ENCODE measurements at regions not wholly inside any gene's neighbourhood (a gene's known extent, or its start where the extent isn't known, plus 50 kb on each side); places are given as distances from the start of the nearest gene placed in this dataset.
"Not testable (repeated sequence)": the region's sequence is repeated elsewhere in the genome, so short reads cannot be mapped to it uniquely, and the experiment has no call there.

DNA sequence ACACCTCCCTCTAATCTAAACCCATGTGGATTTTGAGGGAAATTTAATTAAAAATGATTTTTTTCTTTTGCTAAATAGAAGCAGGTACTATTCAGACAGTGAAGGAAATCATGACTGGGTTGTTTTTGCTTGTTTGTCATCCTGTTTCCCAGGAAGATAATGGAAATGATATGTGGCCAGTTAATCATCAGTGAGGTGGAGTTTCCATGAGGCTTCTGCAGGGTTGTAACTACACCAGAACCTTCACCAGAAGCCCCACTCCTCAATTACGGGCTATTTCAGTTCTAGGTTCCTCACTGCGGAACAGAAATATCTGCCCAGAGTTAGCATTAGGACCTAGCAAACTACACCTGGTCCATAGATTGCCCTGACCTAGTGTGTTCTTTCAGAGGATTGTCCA, 394.0 kb downstream of the DLEU7 start:
- DNase-seq (ENCODE audit: low read depth, low spot score) = no peak

DNA sequence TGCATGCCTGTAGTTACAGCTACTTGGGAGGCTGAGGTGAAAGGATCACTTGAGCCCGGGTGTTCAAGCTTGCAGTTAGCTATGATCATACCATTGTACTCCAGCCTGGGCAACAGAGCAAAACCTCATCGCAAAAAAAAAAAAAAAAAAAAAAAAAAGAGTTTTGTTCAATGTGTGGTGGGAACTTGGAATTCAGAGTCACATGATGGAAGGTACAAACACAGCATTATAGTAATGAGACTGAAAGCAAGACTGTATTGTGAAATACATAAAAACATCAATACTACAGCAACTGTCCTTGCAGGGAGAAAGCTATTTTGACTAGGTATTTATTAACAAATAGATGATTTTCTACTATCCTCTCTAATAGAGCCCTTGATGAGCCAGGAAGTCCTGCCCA, 393.2 kb downstream of the DLEU7 start:
- no peak for DNase-seq (ENCODE audit: low read depth, low spot score)

DNA sequence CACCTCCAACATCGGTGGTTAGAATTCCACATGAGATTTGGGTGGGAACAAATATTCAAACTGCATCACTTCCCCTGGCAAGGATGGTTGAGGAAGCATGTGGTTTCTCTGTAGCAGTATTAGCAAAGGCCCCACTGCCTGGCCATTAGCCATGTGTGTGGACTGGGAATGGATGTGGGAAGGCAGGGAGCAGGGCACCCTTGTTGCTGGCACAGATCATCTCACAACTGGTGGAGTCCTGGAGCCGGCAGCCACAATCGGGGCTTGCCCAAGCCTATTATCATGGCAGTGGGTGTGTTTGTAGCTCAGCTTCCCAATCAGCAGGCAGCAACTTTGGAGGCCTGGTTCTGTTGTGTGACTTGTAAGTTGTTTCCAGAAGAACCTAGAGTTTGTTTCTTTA, 391.9 kb downstream of the DLEU7 start:
- no peak for DNase-seq (ENCODE audit: low read depth, low spot score)

DNA sequence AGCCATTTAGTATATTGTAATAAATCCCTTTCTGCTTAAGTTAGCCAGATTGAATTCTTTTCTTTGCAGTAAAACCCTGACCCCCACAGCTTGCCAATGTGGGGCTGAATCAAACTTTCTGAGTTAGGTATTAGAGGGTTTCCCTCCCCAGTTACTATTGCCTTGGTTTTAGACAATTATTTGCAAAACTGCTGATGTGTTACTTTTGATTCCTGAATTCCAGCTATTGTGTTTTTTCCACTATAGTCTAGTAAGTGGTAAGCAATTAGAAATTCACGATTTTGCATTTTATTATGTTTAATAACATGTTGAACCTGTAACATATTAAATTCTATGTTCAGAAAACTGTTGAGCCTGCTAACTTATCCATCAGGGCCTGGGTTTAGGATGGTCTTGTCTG, 391.5 kb downstream of the DLEU7 start:
- DNase-seq (ENCODE audit: low read depth, low spot score) = no peak

GRCh38 chr13:50452756-50453155, 390.7 kb downstream of the DLEU7 start:
- no peak for DNase-seq (ENCODE audit: low read depth, low spot score)

- DNase-seq (ENCODE audit: low read depth, low spot score) = no peak
These were observed 390.3 kb downstream of the DLEU7 start for GRCh38 chr13:50453188-50453587.

GRCh38 chr13:50456111-50456510, 387.4 kb downstream of the DLEU7 start:
- no peak for DNase-seq (ENCODE audit: low read depth, low spot score)

DNA sequence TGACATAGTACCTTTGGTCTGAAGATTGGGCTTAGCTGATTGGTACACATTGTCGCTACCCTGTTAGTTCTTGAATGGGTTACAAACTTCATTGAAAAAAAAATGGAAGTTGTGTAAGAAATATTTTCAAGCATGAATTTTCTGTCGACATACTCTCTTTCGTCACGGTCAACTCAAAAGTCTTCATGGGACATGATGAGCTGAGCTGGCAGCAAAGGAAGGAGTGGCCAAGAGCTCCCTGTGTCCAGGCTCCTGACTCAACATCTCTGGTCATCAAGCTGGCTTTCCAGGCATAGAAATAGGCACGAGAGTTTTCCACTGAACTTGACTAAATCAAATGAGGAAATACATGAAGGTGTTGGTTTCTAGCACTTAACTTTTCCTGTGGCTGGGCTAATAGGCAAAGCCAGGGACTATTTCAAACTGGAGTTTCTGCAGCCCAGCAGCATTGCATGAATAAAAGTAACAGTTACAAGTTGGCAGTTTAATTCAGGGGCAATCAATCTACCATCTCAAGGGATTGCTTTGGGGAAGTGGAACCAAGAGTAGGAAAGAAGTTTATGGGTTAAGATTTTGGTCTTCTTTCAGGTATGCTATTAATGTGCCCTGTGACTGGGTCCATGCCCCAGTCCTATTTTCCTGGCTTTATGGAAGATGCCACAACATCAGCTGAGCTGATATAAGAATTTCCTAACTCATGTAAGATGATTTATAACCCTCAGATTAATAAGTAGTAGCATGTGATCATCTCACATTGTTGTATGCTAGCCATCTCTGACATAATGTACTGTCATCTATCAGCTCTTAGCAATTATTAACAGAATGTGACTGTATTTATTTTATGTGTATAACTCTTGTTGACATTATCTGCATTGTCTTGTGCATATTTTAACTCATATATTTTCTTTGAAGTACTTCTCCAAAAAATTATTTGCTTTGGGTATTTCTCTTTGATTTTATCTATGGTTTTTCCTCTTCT, 385.8 kb downstream of the DLEU7 start:
- no peak for DNase-seq (ENCODE audit: low read depth, low spot score)

DNA sequence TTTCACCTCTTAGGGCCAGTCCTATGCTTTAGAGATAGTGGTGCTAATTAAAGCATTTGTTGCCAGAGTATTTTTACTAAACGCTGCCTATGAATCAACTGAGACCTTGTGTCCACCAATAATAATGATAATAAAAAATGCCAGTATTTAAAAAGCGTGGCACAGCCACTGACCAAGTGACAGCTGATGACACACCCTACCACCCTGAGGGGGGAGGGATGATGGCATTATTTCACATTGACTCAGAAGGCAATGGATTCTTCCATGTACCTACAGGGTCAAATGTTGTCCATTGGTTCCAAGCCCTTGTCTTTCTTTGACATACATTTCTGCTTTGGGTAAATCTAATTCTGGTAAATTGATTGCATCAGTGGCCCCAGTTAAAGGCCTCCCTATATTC, 384.4 kb downstream of the DLEU7 start:
- no peak for DNase-seq (ENCODE audit: low read depth, low spot score)

- DNase-seq (ENCODE audit: low read depth, low spot score) = no peak
These were observed 383.8 kb downstream of the DLEU7 start for GRCh38 chr13:50459658-50460057.

DNA sequence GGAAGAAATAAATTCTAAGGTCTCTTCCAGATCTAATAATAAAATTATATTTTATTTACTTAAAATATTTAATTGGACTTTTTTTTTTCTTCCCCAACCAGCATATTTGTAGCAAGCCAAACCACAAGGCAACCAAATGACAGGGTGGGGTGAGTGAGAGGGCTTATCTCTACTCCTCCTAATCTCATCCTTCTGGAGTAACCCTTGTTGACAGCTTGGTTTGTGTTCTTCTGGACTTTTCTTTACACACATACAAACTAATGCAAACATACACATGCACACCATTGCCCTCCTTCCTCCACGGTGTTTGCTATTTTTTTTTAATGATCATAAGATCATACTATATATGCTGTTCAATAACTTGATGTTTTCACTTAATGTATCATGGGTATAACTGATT, 383.1 kb downstream of the DLEU7 start:
- DNase-seq (ENCODE audit: low read depth, low spot score) = no peak

- DNase-seq (ENCODE audit: low read depth, low spot score) = no peak
These were observed 382.3 kb downstream of the DLEU7 start for GRCh38 chr13:50461189-50461588.

DNA sequence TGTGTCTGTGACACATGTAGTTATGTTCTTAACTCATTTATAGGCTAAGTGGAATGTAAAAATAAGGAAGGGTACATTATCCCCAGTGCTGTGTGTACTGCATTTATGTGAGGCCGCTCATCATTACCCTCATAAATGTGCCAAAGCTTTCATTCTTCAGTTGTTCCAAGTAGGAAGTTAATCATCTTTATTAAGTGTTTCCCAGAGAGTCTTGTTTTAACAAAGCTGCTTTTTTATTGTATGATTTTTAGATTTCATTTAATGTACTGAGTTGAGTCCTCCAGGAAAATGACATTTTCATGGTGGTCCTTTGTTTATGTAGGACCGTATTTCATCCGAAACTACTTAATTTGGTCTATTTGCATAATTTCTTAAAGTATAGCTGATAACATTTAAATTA, 379.8 kb downstream of the DLEU7 start:
- no peak for DNase-seq (ENCODE audit: low read depth, low spot score)

GRCh38 chr13:50464349-50465251, 378.9 kb downstream of the DLEU7 start:
- DNase-seq (ENCODE audit: low read depth, low spot score) = no peak

DNA sequence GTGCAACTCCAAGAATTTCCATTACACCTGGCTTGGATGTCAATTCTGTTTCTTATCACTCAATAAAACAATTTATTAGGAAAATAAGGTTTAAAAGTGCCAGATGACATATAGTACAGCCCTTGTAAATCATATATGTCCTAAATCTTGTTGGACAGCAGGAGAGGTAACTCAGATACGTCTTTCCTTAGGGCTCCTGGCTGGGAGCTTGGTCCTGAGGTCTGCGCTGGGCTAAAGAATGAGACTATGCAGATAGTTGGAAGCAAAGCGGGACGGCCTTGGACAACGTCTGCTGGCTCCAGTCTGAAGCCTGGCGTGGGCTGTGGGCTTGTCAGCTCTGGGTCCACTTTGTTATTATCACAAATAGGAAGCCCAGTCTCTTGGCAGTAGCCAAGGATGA, 377.0 kb downstream of the DLEU7 start:
- no peak for DNase-seq (ENCODE audit: low read depth, low spot score)

- no peak for DNase-seq (ENCODE audit: low read depth, low spot score)
These were observed 376.1 kb downstream of the DLEU7 start for GRCh38 chr13:50467156-50468110.

DNA sequence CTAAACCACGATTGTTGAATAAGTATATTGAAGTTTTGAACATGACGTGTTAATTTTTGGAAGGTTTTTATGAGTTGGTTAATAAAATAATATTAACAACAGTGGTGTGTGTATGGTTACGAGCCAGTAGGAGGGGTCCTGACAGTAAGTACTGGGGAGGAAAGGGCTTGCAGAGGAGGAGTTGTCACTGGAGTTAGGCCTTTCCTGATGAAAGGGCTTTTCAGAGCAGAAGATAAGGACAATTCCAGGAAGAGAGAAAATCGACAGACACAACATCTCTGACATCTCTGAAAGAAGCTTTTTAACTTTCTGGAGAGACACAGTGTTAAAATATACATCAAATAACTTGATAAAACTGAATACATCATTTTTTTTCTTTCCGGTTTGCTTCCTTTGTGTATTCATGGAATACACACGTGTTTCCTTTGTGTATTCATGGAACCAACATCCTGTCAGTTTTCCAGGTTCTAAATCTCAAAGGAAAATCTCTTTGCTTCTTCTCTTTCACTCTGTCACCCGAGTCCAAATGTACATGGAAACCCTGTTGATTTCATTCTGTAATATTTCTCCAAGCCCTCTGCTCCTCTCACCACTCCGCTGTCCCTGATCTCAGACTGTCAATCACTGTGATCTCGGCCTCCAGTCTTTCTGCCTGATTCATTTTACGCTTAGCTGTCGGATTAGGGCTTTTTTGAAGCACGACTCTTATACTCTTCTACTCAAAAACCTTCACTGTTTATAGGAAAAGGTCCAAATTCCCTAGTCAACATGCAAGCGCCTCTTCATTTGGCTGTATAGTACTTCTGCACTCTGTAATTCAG, 374.4 kb downstream of the DLEU7 start:
- DNase-seq (ENCODE audit: low read depth, low spot score) = no peak

DNA sequence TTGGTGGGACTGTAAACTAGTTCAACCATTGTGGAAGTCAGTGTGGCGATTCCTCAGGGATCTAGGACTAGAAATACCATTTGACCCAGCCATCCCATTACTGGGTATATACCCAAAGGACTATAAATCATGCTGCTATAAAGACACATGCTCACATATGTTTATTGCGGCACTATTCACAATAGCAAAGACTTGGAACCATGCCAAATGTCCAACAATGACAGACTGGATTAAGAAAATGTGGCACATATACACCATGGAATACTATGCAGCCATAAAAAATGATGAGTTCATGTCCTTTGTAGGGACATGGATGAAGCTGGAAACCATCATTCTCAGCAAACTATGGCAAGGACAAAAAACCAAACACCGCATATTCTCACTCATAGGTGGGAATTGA, 370.4 kb downstream of the DLEU7 start:
- not testable (repeated sequence) for DNase-seq (ENCODE audit: low read depth, low spot score)

DNA sequence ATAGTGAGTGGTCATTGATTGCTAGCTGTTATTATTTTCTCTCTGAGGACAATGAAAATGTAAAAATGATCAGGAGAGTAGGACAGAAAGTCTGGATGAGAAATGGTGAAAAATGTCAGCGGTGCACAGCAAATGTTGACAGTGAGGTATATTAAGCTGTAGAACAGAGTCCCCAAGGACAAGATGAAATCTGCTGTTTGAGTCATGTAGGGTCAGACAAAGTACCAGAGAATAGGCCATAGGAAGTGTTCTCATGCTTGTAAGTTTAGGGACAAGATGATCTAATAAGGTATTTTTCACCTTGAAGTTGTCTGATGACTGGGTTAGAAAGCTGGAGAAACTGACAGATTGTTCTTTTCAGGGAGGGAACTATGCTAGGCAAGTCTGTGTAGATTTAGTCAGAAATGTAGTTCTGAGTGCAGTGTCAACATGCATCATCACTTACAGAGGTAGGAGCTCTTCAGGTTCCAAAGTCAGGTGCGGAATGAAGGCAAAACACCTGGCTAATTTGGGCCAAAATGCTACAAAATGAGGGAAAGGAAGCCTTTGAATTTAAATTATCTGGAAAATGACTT, 369.3 kb downstream of the DLEU7 start:
- DNase-seq (ENCODE audit: low read depth, low spot score) = no peak
